Kidney capillary endothelial cell (primary cell): ENCODE measurements at regions not wholly inside any gene's neighbourhood (a gene's known extent, or its start where the extent isn't known, plus 50 kb on each side); places are given as distances from the start of the nearest gene placed in this dataset.

Source experiments
- DNase-seq: peaks from one replicate; pipeline ENCODE4 v3.0.0-alpha.2; 2018; ENCODE audit warnings: low spot score

DNA sequence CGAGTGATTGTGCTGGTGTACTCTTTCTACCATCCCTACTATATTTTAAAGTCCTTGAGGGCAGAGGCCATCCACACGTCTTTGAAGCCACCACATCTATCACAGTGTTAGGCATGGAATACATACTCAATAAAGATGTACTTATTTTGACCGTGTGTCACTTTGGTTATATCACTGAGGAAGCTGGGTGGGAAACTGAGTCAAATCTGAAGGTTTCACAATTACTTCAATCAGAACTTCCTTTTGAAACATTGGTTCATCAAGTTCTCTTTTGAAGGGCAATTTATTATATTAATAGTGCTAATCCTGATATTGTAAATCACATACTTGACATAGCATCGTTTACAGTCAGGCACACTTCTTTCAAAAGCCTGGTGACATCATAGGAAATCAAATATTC lies 53.3 kb upstream of the ATP1B1 start:
- no peak for DNase-seq
